Tibial nerve (tissue), 4 donors: ENCODE measurements at regions not wholly inside any gene's neighbourhood (a gene's known extent, or its start where the extent isn't known, plus 50 kb on each side); places are given as distances from the start of the nearest gene placed in this dataset.

Experiments
- CTCF ChIP-seq, 5 experiments: fragments of 200-600 bp in 3 of 5; fragments of 450-650 bp in 2 of 5; sonication (generic) in 3 of 5; IDR thresholded peaks; one replicate each; pipeline ENCODE4 v1.5.1; 2016 to 2019; ENCODE audit warnings: antibody characterized with exemption in 5 of 5, mild to moderate bottlenecking in 3 of 5, moderate library complexity in 2 of 5
- EP300 ChIP-seq, 2 donors: sonication (generic); formaldehyde crosslinking; IDR thresholded peaks; one replicate each; pipeline ENCODE4 v1.6.1; 2017; ENCODE audit warnings: antibody characterized with exemption in 2 of 2, mild to moderate bottlenecking in 1 of 2
- POLR2A ChIP-seq, 2 donors: fragments of 450-650 bp; IDR thresholded peaks; one replicate each; pipeline ENCODE4 v1.6.1; 2017; ENCODE audit warnings: antibody characterized with exemption in 2 of 2, mild to moderate bottlenecking in 2 of 2, moderate library complexity in 2 of 2

GRCh38 chr2:106965611-106966010 is 79.6 kb upstream of the ST6GAL2 start:
- no peak for TF ChIP-seq POLR2A (IDR thresholded peaks at IDR 0.05)
- TF ChIP-seq CTCF (IDR thresholded peaks at IDR 0.05): no peak
- TF ChIP-seq EP300 (IDR thresholded peaks at IDR 0.05): no peak
